ENCODE measurements at regions not wholly inside any gene's neighbourhood (a gene's known extent, or its start where the extent isn't known, plus 50 kb on each side); places are given as distances from the start of the nearest gene placed in this dataset.

- TF ChIP-seq, protein P1, sequence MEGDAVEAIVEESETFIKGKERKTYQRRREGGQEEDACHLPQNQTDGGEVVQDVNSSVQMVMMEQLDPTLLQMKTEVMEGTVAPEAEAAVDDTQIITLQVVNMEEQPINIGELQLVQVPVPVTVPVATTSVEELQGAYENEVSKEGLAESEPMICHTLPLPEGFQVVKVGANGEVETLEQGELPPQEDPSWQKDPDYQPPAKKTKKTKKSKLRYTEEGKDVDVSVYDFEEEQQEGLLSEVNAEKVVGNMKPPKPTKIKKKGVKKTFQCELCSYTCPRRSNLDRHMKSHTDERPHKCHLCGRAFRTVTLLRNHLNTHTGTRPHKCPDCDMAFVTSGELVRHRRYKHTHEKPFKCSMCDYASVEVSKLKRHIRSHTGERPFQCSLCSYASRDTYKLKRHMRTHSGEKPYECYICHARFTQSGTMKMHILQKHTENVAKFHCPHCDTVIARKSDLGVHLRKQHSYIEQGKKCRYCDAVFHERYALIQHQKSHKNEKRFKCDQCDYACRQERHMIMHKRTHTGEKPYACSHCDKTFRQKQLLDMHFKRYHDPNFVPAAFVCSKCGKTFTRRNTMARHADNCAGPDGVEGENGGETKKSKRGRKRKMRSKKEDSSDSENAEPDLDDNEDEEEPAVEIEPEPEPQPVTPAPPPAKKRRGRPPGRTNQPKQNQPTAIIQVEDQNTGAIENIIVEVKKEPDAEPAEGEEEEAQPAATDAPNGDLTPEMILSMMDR (IDR thresholded peaks at IDR 0.05; ENCODE audit: insufficient read depth, low read length, poor library complexity, severe bottlenecking): no peak
Observed at GRCh38 chr2:49270091-49270490, 115.8 kb upstream of the FSHR start.

DNA sequence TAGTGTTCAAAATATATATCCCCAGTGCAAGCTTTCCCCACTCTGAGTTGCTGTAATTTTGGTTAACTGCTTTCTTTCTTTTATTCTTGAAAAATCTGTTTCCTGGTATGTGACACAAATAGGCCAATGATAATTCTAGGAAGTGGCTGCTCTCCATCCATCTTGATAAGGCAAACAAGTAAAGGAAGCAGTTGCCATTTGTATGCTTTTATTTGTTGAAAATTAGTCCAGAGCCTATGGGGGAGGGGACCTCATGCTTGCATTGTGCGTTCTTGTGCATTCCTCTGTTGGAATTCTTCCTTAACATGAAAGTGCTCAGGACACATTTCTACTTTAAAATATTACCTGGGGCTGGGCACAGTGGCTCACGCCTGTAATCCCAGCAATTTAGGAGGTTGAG, 111.2 kb upstream of the FSHR start:
- TF ChIP-seq, protein P1 (IDR thresholded peaks at IDR 0.05; ENCODE audit: insufficient read depth, low read length, poor library complexity, severe bottlenecking): no peak
- no peak for DNase-seq (ENCODE audit: extremely low read depth, insufficient read length)

More at GRCh38 chr2:49270091-49270490, 115.8 kb upstream of the FSHR start:
- no peak overlapping the region for H3K4me3 ChIP-seq (replicated peaks; ENCODE audit: low read depth, low read length)
- no peak for DNase-seq (ENCODE audit: extremely low read depth, insufficient read length)
- H3K36me3 ChIP-seq (ENCODE audit: control insufficient read depth, insufficient read depth, low read length): no peaks in the 10 kb centered on the region
- no peaks in the 10 kb centered on the region for H3K27me3 ChIP-seq (replicated peaks; ENCODE audit: control insufficient read depth, insufficient read depth, low read length)

DNA sequence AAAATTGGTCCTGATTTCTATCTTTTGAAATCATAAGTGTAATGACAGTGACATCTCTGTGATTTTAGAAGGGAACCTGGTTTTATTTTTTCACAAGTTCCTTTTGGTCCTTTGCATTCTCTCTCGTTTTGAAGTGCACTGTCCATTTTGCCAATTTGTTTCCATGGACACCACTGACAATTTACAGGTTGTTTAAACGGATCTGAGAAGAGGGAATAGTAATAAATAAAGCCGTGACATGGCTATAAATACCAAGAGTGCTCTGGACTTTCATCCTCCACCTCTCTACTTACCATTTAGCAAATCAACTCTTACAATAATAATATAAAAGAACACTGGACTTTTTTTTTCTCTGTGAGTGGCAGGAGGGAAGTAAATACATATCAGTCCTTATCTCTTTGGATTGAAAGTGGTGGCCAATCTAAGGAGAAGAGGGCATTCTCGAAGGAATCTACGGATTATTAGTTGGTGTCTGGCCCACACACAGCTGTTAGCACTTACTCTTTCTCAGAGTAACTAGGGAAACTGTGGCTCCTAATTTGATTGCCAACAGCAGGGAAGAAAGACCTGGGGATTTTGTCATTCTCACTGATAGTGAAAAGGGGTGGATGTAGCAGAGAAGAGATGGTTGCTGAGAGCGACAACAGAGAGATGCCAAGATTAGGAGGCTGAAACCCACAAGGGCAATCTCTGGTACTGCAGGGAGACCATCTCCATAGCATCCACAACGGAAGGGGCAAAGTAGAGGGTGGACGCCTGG, 108.7 kb upstream of the FSHR start:
- Histone ChIP-seq H3K36me3 (ENCODE audit: control insufficient read depth, insufficient read depth, low read length) (no peaks in the 10 kb centered on the region), H3K27me3 (replicated peaks; ENCODE audit: control insufficient read depth, insufficient read depth, low read length) (no peaks in the 10 kb centered on the region), H3K4me3 (replicated peaks; ENCODE audit: low read depth, low read length) (no peak overlapping the region)
- DNase-seq (ENCODE audit: extremely low read depth, insufficient read length): no peak
- TF ChIP-seq, protein P1 (IDR thresholded peaks at IDR 0.05; ENCODE audit: insufficient read depth, low read length, poor library complexity, severe bottlenecking): no peak

More for the DNA sequence above, 111.2 kb upstream of the FSHR start:
- H3K4me3 ChIP-seq (replicated peaks; ENCODE audit: low read depth, low read length): no peak overlapping the region
- no peaks in the 10 kb centered on the region for H3K36me3 ChIP-seq (ENCODE audit: control insufficient read depth, insufficient read depth, low read length)
- no peaks in the 10 kb centered on the region for H3K27me3 ChIP-seq (replicated peaks; ENCODE audit: control insufficient read depth, insufficient read depth, low read length)

DNA sequence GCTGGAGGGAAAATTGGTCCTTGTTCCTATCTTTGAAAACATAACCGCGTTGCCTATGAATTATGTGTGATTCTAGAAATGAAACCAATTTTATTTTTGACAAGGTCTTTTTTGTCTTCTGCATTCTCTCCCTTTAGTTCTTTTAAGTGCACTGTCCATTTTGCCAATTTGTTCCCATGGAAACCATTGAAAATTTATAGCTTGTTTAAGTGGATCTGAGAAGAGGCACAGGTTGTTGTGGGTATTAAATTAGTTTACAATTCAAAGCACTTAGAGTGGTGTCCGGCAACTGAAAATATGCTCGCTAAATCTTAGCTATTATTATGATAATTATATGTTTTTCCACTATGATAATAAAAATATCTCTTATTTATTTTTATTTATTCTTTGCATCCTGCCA, 107.5 kb upstream of the FSHR start:
- TF ChIP-seq, protein P1 (IDR thresholded peaks at IDR 0.05; ENCODE audit: insufficient read depth, low read length, poor library complexity, severe bottlenecking): no peak
- Histone ChIP-seq H3K4me3 (replicated peaks; ENCODE audit: low read depth, low read length) (no peak overlapping the region), H3K27me3 (replicated peaks; ENCODE audit: control insufficient read depth, insufficient read depth, low read length) (no peaks in the 10 kb centered on the region), H3K36me3 (ENCODE audit: control insufficient read depth, insufficient read depth, low read length) (no peaks in the 10 kb centered on the region)
- no peak for DNase-seq (ENCODE audit: extremely low read depth, insufficient read length)

GRCh38 chr2:49260979-49261538, 106.7 kb upstream of the FSHR start:
- no peak for DNase-seq (ENCODE audit: extremely low read depth, insufficient read length)
- TF ChIP-seq, protein P1 (IDR thresholded peaks at IDR 0.05; ENCODE audit: insufficient read depth, low read length, poor library complexity, severe bottlenecking): no peak
- Histone ChIP-seq H3K36me3 (ENCODE audit: control insufficient read depth, insufficient read depth, low read length) (no peaks in the 10 kb centered on the region), H3K4me3 (replicated peaks; ENCODE audit: low read depth, low read length) (no peak overlapping the region), H3K27me3 (replicated peaks; ENCODE audit: control insufficient read depth, insufficient read depth, low read length) (no peaks in the 10 kb centered on the region)

Data from GM06990 (cell line).